Activated CD4-positive, alpha-beta T cell treated with anti-CD3 and anti-CD28 coated beads, Interleukin-2, Interleukin-6, amounts not matched to agents 100 ng/mL and 50 ng/mL, durations not matched to agents 16 hours and 8 hours (primary cell): ENCODE measurements at regions not wholly inside any gene's neighbourhood (a gene's known extent, or its start where the extent isn't known, plus 50 kb on each side); places are given as distances from the start of the nearest gene placed in this dataset.

Experiments
- DNase-seq: peaks from one replicate; pipeline ENCODE4 v3.0.0-alpha.2; 2020

DNA sequence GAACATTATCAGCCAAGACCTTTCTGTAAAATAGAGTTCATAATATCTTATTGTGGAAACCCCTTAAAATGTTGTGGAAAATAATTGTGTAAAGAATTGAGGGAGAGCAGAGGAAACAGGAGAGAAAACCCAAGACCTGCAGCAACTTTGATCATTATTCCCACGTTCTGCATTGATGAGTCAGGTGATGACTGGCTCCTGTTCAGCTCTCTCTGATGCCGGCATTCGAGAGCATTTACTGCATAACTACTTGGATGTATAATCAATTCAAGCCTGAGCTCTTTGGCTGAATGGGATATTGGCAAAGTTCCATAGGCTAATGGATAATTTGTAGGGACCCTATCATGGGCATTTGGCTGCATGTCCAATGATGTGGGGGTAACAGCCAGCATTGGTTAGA, 176.3 kb upstream of the ARID2 start:
- no peak for DNase-seq

DNA sequence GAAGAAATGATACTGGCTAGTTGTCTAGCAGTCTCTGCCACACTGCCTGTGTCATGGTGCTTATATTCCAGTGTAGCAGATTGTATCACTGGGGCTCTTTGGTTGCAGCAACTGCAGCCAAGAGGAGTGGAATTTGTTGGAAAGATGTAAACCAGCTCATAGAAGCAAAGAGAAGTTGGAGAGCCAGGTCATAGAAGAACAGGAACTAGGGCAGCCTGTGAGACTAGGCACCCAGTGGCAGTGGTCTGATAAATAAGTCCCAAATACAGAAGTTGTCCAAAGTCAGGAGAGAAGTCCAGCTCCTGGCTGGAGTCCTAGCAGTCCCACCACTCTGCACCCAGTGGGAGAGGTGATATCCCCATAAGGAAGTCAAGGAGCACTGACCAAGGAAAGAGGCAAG, 172.5 kb upstream of the ARID2 start:
- DNase-seq = no peak

DNA sequence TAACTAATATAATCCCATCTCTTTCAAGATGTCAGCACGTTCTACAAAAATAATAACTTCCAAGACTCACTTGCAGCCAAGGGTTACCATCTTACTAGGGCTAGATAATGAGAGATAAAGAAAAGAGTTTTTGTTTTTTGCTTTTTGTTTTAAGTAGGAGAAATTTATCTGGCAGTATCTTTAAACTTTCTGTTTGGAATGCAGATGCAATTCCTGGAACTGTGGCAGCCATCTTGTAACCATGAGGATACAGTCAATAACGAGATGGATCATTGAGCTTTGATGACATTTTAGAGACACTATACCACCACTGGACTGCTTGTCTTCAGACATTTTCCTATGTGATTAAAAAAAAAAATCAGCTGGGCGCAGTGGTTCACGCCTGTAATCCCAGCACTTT, 171.2 kb upstream of the ARID2 start:
- no peak for DNase-seq

DNA sequence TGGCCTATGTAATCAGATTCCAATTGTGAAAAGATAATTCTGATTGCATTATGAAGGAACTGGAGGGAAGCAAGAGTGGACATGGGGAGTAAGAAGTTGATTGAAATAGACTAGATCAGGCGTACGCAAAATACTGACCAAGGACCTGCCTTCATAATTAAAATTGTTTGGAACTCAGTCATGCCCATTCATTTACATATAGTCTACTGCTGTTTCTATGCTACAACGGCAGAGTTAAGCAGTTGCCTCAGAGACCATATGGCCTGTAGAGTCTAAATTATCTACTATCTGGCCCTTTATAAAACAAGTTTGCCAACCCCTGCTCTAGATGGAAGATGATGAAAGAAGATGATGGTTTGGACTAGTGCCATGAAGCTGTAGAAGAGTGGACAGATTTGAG, 170.0 kb upstream of the ARID2 start:
- DNase-seq = no peak

DNA sequence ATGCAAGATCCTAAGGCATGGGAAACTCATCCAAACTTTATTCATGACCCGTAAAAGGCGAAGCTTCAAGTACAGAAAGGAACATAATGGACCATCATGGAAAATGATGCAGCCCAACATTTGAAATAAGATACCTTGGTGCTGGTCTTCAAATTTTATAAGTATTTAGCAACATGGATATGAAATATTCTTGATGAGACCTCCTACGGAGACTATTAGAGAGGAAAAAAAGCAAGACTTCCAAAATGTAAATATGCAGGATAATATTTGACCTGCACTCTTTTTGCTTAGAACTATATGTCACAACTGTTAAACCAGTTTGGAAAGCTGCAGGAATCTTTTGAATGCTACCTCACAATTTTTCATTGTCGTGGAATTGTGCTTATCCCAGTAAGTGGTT, 168.8 kb upstream of the ARID2 start:
- DNase-seq = no peak

DNA sequence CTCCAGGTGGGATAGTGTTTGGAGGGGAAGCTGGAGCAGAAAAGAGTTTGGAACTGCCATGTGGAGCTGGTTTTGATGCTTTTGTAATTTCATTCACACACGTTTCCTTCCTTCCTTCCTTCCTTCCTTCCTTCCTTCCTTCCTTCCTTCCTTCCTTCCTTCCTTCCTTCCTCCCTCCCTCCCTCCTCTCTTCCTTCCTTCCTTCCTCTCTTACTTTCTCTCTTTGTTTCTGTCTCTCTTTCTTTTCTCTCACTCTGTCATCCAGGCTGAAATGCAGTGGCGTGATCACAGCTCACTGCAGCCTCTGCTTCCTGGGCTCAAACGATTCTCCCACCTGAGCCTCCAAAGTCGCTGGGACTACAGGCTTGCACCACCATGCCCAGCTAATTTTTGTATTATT, 168.0 kb upstream of the ARID2 start:
- DNase-seq = no peak

DNA sequence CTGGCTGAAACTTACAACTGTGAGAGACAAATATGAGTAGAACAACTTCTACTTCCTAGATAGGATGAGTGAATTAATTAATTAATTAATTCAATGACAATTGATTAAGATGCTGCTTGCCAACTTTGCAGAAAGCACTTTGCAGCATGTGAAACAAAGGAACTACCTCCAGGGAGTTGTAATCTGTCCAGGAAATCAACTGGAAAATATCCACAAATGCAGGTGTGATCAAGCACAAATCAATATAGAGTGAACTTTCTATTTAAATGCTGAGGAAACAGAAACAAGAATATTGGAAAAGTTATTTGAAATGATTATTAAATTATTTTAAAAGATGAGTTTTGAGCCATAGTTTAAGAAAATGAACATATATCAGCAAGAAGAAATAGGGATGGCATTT, 163.9 kb upstream of the ARID2 start:
- DNase-seq = no peak

DNA sequence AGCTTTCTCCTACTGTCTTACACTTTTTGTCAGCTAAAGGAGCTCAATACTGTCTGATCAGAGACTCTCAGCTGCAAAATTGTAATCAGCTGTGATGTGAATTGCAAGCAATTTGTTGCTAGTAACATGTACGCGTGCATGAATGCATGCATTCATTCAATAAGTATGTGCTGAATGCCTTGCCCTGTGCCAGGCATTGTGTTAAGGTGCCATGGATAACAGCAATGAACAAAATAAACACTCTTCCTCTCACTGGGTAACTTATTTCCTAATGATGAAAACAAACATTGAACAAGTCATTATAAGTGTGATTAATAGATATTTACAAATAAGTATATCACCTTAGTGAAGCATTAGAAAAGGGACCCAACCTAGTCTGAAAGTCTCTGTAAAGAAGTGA, 163.2 kb upstream of the ARID2 start:
- no peak for DNase-seq

DNA sequence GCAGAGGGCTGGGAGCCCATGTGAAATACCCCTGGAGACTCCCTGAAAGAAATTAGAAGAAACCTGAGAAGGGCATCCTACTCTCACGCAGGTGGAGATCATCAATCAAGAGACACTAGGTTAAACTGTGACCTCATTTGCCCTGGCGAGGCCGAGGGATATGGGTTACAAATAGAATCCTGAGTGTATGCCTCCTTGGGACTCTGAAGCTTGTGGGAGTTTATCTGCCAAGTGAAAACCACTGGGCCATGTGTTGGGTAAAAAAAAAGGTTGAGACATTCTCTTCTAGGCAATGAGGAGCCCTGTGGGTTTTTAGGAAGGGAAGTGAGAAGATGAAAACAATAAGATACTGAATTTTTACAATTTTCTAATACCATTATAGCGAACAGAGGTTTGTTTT, 160.7 kb upstream of the ARID2 start:
- DNase-seq = no peak

DNA sequence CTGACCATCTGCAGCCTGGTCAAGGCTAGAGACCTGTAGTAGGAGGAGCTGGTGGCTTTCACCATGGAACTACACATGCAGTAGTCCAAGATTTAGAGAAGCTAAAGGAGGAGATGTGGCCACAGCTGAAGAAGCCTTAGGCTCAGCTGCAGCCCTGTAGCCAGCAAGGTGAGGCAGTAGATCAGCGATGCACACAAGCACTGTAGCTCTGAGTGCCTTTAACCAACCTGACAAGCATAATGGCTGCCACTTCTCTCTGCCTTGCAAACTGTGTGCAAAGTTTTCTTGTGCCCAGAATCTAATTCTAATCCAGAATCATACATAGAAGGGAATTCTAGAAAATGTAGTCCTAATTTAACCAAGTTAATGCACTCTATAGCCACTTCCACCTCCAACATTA, 159.0 kb upstream of the ARID2 start:
- DNase-seq = no peak

DNA sequence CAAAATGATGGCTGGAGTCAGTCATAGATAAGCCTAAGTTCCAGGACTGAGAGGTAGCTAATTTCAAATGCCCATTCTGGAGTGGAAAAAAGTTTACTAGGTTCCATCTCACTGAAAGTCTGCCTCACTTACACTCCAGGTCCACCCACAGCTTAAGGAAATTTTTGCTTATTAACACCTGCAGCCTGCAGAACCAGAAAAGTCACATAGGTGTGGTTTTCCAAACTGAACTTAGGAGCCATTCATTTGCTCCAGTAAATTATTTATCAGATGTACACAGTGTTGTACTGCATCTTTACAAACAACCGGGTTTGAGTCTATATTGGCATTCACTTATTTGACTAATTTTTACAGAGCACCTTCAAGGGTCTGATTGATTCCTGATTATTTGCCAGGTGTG, 157.4 kb upstream of the ARID2 start:
- DNase-seq = no peak

DNA sequence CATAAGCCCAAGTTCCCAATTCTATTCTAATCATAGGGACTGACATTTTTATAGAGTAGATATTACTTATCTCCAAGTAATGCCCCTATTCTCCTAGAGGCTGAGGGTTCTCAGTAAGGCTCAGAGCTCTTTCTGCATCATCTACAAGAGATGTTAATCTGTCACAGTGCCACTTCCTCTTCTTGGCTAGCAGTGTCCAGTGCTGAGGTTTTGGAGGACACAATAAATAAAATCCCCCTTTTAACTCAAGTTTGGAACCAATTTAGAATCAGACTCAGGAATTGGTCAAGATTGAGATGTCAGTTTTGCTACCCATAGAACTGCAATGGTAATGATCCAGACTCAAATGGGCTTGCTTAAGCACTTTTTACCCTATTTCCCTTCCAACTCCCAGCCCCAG, 154.1 kb upstream of the ARID2 start:
- no peak for DNase-seq

DNA sequence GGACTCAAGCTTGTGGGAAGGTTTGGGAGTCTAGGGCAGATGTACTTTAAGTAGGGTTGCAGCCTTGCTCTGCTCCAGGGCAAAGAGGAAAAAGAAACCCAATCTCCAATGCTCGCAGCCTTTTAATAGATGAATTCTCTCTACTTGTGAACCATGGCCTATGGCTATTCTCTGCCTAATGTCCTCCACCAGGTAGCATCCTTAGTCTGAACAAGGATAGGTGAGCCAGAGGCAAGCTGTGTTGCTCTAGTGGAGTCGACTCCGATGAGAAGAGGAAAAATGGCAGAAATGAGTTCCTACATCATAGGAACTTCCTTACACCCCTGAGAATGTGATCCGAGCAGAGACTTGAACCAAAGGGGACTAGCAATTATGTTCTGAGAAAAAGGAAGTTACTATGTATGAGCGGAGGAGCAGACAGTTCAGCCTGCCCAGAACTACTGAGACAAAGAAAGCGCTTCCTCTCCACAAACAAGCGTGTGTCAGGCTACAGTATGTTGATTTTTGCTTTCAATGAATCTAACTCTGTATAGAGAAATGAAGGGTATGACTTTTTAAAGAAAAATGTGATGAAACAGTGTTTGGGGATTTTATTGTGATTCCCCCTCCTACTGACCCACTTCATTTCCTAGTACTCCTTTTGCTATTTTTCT, 153.6 kb upstream of the ARID2 start:
- no peak for DNase-seq

DNA sequence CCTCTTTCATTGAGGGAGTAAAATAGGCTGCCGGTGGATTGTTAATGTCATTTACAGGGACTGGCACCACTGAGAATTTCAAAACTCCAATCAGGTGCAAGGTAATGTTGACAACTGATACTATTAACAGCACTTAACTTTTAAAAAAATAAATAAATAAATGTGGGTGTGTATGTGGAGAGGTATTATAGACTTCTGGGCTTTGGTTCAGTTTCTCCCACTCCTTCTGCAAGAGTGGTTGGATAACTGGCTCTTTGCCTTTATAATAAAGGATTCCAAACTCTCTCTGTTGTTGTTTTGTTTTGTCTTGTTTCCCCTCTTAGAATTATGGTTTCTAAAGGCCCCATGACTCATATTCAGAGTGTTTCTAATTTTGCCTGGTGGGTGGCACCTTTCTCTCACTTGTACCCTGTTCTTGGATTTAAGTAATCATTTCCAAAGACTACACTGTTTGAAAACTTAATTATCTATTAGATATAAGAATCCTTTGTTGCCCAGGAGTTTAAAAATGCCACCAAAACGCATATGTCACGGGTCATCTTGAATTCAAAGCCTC, 151.6 kb upstream of the ARID2 start:
- peak; percentile 14 for DNase-seq

DNA sequence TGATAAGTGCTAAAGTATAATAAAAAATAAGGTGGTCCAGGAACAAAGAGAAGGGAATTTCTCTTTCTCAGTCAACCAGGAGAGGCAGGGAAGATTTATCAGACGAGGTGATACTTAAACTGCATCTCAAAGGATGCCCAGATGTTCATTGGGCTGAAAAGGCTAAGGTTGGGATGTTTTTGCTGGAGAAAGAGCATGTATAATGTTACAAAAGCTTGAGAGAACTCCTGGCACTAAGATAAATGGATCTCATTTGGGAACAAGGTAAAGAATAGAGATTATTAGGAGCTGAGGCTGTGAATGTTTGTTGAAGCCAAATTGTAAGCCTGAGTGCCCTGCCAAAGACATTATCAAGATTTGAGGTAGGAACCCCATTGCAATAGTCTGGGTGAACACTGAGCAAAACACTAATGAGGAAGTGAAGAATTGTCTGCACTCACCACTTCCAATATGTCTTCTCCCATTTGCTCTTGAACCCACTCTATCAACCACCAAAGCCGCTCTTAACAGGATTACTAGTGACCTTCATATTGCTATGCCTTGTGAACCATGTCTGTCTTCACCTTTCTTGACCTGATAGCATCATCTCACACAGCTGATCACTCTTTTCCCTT, 149.0 kb upstream of the ARID2 start:
- no peak for DNase-seq

DNA sequence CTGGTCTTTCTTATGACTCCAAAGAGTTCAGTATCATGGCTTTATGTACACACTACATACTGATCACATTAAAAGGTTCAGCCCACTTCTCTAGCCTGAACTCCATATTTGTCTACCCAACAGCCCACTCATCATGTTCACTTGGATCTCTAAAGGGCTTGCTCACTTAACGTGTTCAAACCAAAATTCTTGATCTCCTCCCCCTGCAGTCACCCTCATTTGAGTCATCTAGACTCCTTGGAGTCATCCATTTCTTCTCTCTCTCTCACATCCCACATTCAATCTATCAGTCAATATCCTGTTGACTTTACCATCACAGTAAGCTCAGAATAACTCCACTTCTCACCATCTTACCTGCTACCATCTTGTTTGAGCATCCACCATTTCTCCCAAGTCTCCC, 148.4 kb upstream of the ARID2 start:
- no peak for DNase-seq

DNA sequence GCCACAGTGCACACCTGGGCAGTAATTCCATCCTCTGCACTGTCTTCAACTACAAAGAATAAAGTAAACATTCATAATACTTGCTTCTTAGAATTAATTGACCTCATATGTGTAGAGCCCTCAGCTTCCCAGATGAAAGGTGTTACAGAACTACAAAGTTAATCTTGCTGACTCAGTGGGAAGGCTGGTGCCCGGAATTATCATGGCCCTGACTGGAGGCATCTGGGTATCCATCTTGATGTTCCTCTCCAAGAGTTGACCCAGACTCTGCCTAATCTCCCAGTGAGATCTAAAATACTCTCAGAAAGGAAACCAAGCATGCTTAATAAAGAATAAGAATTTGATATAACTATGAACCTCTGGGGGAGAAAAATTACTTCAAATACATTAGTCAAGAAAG, 147.0 kb upstream of the ARID2 start:
- no peak for DNase-seq

DNA sequence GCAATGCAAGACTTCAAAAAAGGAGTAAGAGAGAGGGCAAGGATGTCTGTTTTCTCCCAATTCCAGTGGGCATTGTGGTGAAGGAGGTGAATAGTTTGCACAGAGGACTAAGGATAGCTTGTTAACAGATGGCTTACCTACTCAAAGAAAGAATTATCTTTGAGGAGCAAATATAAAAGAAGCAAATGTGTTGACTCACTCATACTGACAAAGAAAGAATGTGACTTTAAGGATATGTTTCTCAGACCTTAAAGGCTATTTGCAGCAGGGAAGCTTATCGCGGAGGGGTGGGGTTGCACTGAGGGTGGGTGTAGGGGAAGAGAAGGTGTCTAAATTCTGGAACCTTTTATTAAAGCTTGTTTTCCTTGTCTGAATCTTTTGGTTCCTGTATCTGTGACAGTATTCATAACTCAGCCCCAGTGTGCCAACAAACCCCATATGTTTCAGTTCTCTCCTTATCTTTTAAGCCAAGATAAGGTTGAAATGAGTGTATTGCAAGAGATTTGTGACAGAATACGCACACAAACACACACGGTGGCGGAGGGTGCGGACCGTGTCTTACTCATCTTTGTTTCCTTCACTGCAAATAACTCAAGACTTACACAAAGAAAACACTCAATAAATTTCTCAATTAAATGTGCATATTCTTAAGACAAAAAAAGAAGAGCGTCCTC, 146.4 kb upstream of the ARID2 start:
- no peak for DNase-seq

DNA sequence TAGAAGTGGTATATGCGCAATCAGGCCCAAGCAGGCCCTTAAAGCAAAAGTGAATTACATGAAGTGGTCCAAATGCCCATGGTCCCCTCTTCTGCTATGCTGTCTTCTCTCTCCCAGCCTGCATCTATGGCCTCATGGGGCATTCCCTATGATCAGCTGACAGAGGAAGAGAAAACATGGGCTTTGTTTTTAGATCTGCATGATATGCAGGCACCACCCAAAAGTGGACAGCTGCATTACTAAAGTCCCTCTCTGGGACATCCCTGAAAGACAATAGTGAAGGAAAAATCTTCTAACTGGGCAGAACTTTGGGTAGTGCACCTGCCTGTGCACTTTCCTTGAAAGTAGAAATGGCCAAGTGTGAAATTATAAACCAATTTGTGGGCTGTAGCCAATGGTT, 145.2 kb upstream of the ARID2 start:
- no peak for DNase-seq

DNA sequence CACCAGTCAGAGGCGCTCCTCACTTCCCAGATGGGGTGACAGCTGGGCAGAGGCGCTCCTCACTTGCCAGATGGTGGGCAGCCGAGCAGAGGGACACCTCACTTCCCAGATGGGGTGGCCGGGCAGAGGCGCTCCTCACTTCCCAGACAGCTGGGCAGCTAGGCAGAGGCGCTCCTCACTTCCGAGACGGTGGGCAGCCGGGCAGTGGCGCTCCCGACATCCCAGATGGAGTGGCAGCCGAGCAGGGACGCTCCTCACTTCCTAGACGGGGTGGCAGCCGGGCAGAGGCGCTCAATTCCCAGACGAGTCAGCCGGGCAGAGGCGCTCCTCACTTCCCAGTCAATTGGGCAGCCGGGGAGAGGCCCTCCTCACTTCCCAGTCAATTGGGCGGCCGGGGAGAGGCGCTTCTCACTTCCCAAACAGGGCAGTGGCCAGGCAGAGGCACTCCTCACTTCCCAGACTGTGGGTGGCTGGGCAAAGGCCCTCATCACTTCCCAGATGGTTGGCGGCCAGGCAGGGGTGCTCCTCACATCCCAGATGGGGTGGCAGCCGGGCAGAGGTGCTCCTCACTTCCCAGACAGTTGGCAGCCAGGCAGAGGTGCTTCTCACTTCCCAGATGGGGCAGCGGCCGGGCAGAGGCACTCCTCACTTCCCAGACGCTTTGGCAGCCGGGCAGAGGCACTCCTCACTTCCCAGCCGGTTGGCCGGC, 143.8 kb upstream of the ARID2 start:
- DNase-seq = no peak

DNA sequence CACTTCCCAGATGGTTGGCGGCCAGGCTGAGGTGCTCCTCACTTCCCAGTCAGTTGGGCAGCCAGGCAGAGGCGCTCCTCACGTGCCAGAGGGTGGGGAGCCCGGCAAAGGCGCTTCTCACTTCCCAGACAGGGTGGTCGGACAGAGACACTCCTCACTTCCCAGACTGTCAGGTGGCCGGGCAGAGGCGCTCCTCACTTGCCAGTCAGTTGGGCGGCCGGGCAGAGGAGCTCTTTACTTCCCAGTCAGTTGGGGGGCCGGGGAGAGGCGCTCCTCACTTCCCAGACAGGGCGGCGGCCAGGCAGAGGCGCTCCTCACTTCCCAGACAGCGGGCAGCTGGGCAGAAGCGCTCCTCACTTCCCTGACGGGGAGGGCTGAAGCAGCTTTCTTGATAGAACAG, 143.0 kb upstream of the ARID2 start:
- DNase-seq = no peak

DNA sequence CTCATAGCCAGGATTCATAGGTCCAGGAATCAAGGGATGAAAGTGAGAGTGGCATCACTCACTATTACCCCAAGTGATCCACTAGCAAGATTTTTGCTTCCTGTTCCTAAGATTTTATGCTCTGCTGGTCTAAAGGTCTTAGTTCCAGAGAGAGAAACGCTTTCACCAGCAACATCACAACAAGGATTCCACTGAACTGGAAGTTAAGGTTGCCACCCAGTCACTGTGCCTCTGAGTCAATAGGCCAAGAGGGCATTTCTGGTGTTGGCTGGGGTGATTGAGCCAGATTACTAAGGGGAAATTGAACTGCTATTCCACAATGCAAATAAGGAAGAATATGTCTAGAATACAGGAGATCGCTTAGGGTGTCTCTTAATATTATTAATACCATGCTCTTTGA, 142.5 kb upstream of the ARID2 start:
- no peak for DNase-seq

DNA sequence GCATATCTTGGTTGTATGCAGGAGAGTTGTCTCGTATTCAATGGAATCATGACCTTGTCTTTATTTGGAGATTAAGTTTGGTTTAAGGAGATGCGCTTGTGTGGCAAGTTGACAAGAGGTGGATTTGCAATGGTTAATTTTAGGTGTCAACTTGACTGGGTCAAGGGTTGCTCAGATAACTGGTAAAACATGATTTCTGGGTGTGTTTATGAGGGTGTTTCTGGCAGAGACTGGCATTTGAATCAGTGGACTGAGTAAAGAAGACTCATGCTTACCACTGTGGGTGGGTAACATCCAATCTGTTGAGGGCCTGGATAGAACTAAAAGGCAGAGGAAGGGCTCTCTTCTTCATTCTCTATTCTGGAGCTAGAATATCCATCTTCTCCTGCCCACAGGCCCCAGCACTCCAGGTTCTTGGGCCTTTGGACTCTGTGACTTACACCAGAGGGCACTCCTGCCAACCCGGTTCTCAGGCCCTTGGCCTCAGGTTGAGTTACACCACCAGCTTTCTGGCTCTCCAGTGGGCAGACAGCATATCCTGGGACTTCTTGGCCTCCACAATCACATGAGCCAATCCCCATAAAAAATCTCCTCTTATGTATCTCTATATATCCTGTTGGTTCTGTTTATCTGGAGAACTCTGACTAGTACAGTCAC, 141.5 kb upstream of the ARID2 start:
- no peak for DNase-seq
